Panc1 (cell line): ENCODE measurements at regions not wholly inside any gene's neighbourhood (a gene's known extent, or its start where the extent isn't known, plus 50 kb on each side); places are given as distances from the start of the nearest gene placed in this dataset.

ENCODE experiments used
- ATAC-seq: fragments of 200-7000 bp; cut with Tn5 transposase; 2 replicates; pipeline ENCODE4 v1.9.1; 2020; ENCODE audit warnings: mild to moderate bottlenecking, moderate library complexity
- BruUV-seq: library from RNA; stranded (reverse); fragments of 400-500 nt; replicated peaks from 2 replicates; lab custom pipeline; 2021; lab: Mats Ljungman, UMichigan
- CTCF ChIA-PET: fragments of 300-600 bp; sonication (Branson Sonifier 250); formaldehyde crosslinking; loops from one replicate; lab custom pipeline; 2022; ENCODE audit warnings: antibody characterized with exemption; lab: Charles Lee
- POLR2A ChIA-PET: fragments of 300-600 bp; sonication (Branson Sonifier 250); formaldehyde crosslinking; loops from one replicate; lab custom pipeline; 2022; ENCODE audit warnings: antibody characterized with exemption; lab: Charles Lee
- DNase-seq: peaks from one replicate; pipeline ENCODE4 v3.0.0-alpha.2; 2010; ENCODE audit warnings: low read depth, low spot score
- H3K27ac ChIP-seq: 2 replicates; pipeline ENCODE4 v1.5.1; 2011; ENCODE audit warnings: mild to moderate bottlenecking, low read length, inconsistent platforms
- H3K27me3 ChIP-seq: fragments of 200-500 bp; sonication (Bioruptor generic); 2 replicates; pipeline ENCODE4 v1.6.0; 2014; ENCODE audit warnings: low read length, inconsistent platforms; ENCODE audit not compliant: control insufficient read depth, insufficient read depth
- H3K36me3 ChIP-seq: fragments of 200-500 bp; sonication (Bioruptor generic); 2 replicates; pipeline ENCODE4 v1.5.1; 2014; ENCODE audit warnings: inconsistent platforms, mild to moderate bottlenecking, low read length, moderate library complexity; ENCODE audit not compliant: control insufficient read depth, insufficient read depth
- H3K4me1 ChIP-seq: 2 replicates; pipeline ENCODE4 v1.5.1; 2011; ENCODE audit warnings: inconsistent platforms, mild to moderate bottlenecking, low read length, moderate library complexity; ENCODE audit not compliant: control insufficient read depth, insufficient read depth
- H3K4me3 ChIP-seq, 2 experiments: 2 replicates each; pipeline ENCODE4 v1.5.1; 2011 to 2012; ENCODE audit warnings: low read depth in 2 of 2, low read length in 2 of 2, mild to moderate bottlenecking in 2 of 2, inconsistent platforms in 1 of 2, moderate library complexity in 1 of 2
- H3K9me3 ChIP-seq: fragments of 200-500 bp; sonication (Bioruptor generic); 2 replicates; pipeline ENCODE4 v1.5.1; 2014; ENCODE audit warnings: low read depth, mild to moderate bottlenecking, inconsistent platforms, low read length, moderate library complexity; ENCODE audit not compliant: control insufficient read depth, insufficient read depth
- POLR2AphosphoS5 ChIP-seq: IDR thresholded peaks from 2 replicates; pipeline ENCODE4 v1.6.1; 2012; ENCODE audit warnings: mild to moderate bottlenecking, low read depth, low read length, moderate library complexity
- REST ChIP-seq, 2 experiments: IDR thresholded peaks; 2 replicates each; pipeline ENCODE4 v1.6.1; 2011 to 2012; ENCODE audit warnings: low read depth in 2 of 2, control low read depth in 1 of 2, low read length in 1 of 2, mild to moderate bottlenecking in 1 of 2, moderate library complexity in 1 of 2; ENCODE audit not compliant: insufficient read depth in 1 of 2
- SIN3A ChIP-seq: IDR thresholded peaks from 2 replicates; pipeline ENCODE4 v1.6.1; 2012; ENCODE audit warnings: low read depth, mild to moderate bottlenecking, low read length, moderate library complexity, borderline replicate concordance; ENCODE audit not compliant: insufficient read depth
- TCF7L2 ChIP-seq: IDR thresholded peaks from 2 replicates; pipeline ENCODE4 v1.6.1; 2011; ENCODE audit warnings: mild to moderate bottlenecking, low read depth, low read length, inconsistent platforms
- in situ Hi-C: cut with HindIII; loops from 2 replicates; pipeline ENCODE4 v1.10.0; 2016; ENCODE audit warnings: low sequenced_read_pairs, low pct_unique_long_range_greater_than_20kb
- intact Hi-C: fragments of 100-400 bp; cut with micrococcal nuclease; formaldehyde crosslinking; loops from one replicate; pipeline ENCODE4 v1.10.0; 2022; ENCODE audit not compliant: unreplicated experiment
- TF ChIP-seq, protein P1 (sequence below): fragments of 450-650 bp; IDR thresholded peaks from 2 replicates; pipeline ENCODE4 v1.5.1; 2017; ENCODE audit warnings: mild to moderate bottlenecking

DNA sequence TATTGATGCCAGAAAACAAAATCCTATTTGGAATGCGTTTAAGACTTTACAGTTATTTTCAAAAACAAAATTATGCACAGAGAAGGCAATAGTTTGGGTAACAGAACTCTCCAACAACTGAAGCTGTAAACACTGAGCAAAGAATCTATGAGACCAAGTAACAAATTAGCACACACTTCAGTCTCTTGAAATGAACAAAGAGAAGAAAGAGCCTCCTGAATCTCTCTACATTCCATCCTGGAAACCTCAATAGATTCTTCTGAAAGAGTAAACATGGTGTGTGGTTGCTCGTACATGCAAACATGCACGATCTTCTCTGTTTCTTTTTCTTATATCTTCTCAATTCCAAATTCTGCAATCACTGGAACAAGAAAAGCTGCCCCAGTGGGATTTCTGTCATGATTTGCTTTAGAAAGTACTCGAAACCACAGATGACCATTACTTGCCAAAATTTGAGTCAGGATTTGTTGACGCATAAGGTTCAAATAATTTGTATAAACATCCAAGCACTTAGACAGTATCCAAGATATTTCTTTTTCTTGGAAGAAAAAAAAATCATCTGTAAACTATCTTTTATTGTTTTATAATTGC, 137.9 kb upstream of the DACH1 start:
- ChIA-PET POLR2A (no interaction called here), CTCF (no interaction called here)
- BruUV-seq, result no TSS peak
- no peak for TF ChIP-seq REST (IDR thresholded peaks at IDR 0.05; ENCODE audit: insufficient read depth in 1 of 2, low read depth in 2 of 2, low read length in 1 of 2)
- TF ChIP-seq, protein P1, sequence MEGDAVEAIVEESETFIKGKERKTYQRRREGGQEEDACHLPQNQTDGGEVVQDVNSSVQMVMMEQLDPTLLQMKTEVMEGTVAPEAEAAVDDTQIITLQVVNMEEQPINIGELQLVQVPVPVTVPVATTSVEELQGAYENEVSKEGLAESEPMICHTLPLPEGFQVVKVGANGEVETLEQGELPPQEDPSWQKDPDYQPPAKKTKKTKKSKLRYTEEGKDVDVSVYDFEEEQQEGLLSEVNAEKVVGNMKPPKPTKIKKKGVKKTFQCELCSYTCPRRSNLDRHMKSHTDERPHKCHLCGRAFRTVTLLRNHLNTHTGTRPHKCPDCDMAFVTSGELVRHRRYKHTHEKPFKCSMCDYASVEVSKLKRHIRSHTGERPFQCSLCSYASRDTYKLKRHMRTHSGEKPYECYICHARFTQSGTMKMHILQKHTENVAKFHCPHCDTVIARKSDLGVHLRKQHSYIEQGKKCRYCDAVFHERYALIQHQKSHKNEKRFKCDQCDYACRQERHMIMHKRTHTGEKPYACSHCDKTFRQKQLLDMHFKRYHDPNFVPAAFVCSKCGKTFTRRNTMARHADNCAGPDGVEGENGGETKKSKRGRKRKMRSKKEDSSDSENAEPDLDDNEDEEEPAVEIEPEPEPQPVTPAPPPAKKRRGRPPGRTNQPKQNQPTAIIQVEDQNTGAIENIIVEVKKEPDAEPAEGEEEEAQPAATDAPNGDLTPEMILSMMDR, result no peak
- no peak for TF ChIP-seq TCF7L2
- no peak for TF ChIP-seq SIN3A
- TF ChIP-seq POLR2AphosphoS5, result no peak
- ATAC-seq (no peak), DNase-seq (no peak)
- in situ Hi-C loops, result no loop called here
- H3K36me3 ChIP-seq, result no peaks in the 10 kb centered on the region
- H3K4me1 ChIP-seq, result no peaks in the 10 kb centered on the region
- H3K4me3 ChIP-seq, result no peak overlapping the region
- H3K9me3 ChIP-seq, result no peaks in the 10 kb centered on the region
- H3K27ac ChIP-seq, result no peak overlapping the region
- intact Hi-C loops, result no loop called here
- H3K27me3 ChIP-seq, result no peaks in the 10 kb centered on the region

GRCh38 chr13:72004246-72004645, 137.2 kb upstream of the DACH1 start:
- ATAC-seq, result no peak
- intact Hi-C loops (no loop called here), in situ Hi-C loops (no loop called here)
- CTCF ChIA-PET, result no interaction called here
- H3K4me1 ChIP-seq, result no peaks in the 10 kb centered on the region
- no peak overlapping the region for H3K27ac ChIP-seq
- no TSS peak for BruUV-seq
- no peaks in the 10 kb centered on the region for H3K27me3 ChIP-seq
- POLR2A ChIA-PET, result no interaction called here
- TF ChIP-seq TCF7L2 (no peak), REST (IDR thresholded peaks at IDR 0.05; ENCODE audit: insufficient read depth in 1 of 2, low read depth in 2 of 2, low read length in 1 of 2) (no peak), SIN3A (no peak)
- TF ChIP-seq, protein P1, result no peak
- H3K9me3 ChIP-seq, result no peaks in the 10 kb centered on the region
- no peak overlapping the region for H3K4me3 ChIP-seq
- no peaks in the 10 kb centered on the region for H3K36me3 ChIP-seq
- no peak for DNase-seq
